Erythroblast (primary cell): ENCODE measurements at regions not wholly inside any gene's neighbourhood (a gene's known extent, or its start where the extent isn't known, plus 50 kb on each side); places are given as distances from the start of the nearest gene placed in this dataset.

Experiments used
- GATA1 ChIP-seq: IDR thresholded peaks from 2 replicates; pipeline ENCODE4 v1.6.1; 2011; ENCODE audit warnings: low read depth, mild to moderate bottlenecking, control low read depth, low read length, moderate library complexity
- POLR2A ChIP-seq: IDR thresholded peaks from 2 replicates; pipeline ENCODE4 v1.6.1; 2011; ENCODE audit warnings: mild to moderate bottlenecking, low read length

- TF ChIP-seq POLR2A: no peak
- TF ChIP-seq GATA1: no peak
Measured at GRCh38 chr2:23327887-23328286, 57.1 kb upstream of the KLHL29 start.
